ENCODE measurements at regions not wholly inside any gene's neighbourhood (a gene's known extent, or its start where the extent isn't known, plus 50 kb on each side); places are given as distances from the start of the nearest gene placed in this dataset.

DNA sequence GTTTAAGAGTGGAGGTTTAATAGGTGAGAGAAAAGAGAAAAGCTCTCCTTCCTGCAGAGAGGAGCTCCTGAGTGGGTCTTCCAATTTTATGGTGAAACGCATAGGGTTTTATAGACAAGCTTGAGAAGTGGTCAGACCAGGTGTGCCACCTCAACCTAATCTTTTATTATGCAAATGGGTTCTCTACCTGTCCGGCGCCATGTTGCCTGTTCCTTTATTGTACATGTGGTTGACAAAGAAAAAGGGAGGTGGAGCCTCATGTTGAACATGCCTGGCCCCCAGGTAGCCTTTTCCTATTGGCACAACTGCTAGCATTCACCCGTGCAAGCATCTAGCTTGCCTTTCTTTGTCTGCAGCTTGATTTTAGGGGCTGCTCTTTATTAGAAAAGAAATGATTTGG lies 115.9 kb upstream of the F13A1 start:
- no peak for TF ChIP-seq EZH2 (IDR thresholded peaks at IDR 0.05)
- no peak for TF ChIP-seq FOXP2 (optimal IDR thresholded peaks at IDR 0.05; ENCODE audit: control extremely low read depth, extremely low read length, insufficient read depth)

Measured in SK-N-MC (cell line).